ENCODE measurements at regions not wholly inside any gene's neighbourhood (a gene's known extent, or its start where the extent isn't known, plus 50 kb on each side); places are given as distances from the start of the nearest gene placed in this dataset.

DNA sequence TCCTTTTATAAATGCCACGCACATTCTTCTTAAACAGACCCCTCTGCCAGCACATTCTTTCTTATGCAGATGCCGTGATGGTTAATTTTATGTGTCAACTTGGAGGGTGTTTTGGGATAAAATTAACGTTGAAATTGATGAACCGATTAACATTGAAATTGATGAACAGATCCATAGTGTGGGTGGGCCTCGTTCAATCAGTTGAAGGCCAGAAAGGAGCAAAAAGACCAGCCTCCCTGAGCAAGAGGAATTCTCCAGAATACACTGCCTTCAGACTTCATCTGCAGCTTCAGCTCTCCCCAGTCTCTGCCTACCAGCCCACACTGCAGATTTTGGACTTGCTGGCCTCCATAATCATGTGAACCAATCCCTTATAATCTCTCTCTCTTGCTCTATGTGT, 233.6 kb upstream of the BCOR start:
- H3K27me3 ChIP-seq (ENCODE audit: insufficient read depth) = no peaks in the 10 kb centered on the region; the same call in 1 of the 2 replicates
- no peak for DNase-seq
- H3K9me3 ChIP-seq = no peaks in the 10 kb centered on the region
- no peaks in the 10 kb centered on the region for H4K20me1 ChIP-seq (ENCODE audit: insufficient read depth)
- H3K4me3 ChIP-seq (ENCODE audit: low read depth in 2 of 2, low read length in 1 of 2) = no peak overlapping the region
- no peak overlapping the region for H3K9ac ChIP-seq
- H3K9me2 ChIP-seq = no peaks in the 10 kb centered on the region
- no peaks in the 10 kb centered on the region for H3K4me1 ChIP-seq (ENCODE audit: control insufficient read depth in 1 of 2, insufficient read depth in 2 of 2, low read depth in 1 of 2, low read length in 1 of 2)
- H3F3A ChIP-seq (replicated peaks; ENCODE audit: insufficient read depth) = no peaks in the 10 kb centered on the region
- H3K79me2 ChIP-seq (ENCODE audit: insufficient read depth) = no peaks in the 10 kb centered on the region
- H3K27ac ChIP-seq (ENCODE audit: low read depth in 2 of 2, low read length in 1 of 2) = no peak overlapping the region
- no peak overlapping the region for H3K4me2 ChIP-seq
- no peaks in the 10 kb centered on the region for H3K36me3 ChIP-seq (replicated peaks in 1 of 2; ENCODE audit: control insufficient read depth in 1 of 2, insufficient read depth in 2 of 2, low read length in 1 of 2)
- ChIA-PET CTCF (interaction anchor here (1.5 kb wide), 1 partner anchor 10 kb away, joined by 3 read pairs; no protein-coding TSS in a partner anchor), POLR2A (no interaction called here)
- no peak overlapping the region for H2AFZ ChIP-seq (ENCODE audit: low read depth)
- TF ChIP-seq, protein P1, sequence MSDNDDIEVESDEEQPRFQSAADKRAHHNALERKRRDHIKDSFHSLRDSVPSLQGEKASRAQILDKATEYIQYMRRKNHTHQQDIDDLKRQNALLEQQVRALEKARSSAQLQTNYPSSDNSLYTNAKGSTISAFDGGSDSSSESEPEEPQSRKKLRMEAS (IDR thresholded peaks at IDR 0.05; ENCODE audit: low read depth) = no peak
- no peak for TF ChIP-seq NFIC (IDR thresholded peaks at IDR 0.05; ENCODE audit: borderline replicate concordance)
- WGBS (ENCODE audit: low lambda C conversion rate) = 26% methylated on average over 5 of the region's 5 CpGs

DNA sequence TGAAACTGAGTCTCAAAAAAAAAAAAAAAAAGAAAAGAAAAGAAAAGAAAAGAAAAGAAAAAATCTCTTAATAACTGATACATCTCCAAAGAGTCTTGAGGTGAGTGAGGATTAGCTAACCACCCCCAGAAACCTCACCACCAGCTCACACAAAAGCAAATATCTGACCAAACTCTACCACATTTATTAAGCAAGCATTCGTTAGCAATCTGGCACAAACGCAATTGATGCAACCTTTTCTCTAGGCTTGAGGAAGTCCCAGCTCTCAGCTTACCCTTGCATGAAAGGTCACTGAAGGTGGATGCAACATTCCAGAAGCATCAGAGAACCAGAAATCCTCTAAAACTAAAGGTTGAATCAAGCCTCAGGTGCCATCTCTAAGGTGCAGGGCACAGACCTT, 231.9 kb upstream of the BCOR start:
- no peaks in the 10 kb centered on the region for H3K9me3 ChIP-seq
- no peak overlapping the region for H3K4me2 ChIP-seq
- H3K36me3 ChIP-seq (replicated peaks in 1 of 2; ENCODE audit: control insufficient read depth in 1 of 2, insufficient read depth in 2 of 2, low read length in 1 of 2) = no peaks in the 10 kb centered on the region
- no peak overlapping the region for H3K27ac ChIP-seq (ENCODE audit: low read depth in 2 of 2, low read length in 1 of 2)
- no peaks in the 10 kb centered on the region for H3F3A ChIP-seq (replicated peaks; ENCODE audit: insufficient read depth)
- DNase-seq = no peak
- H3K9me2 ChIP-seq = no peaks in the 10 kb centered on the region
- H4K20me1 ChIP-seq (ENCODE audit: insufficient read depth) = no peaks in the 10 kb centered on the region
- 28% methylated on average over 2 of the region's 2 CpGs for WGBS (ENCODE audit: low lambda C conversion rate)
- no peak overlapping the region for H2AFZ ChIP-seq (ENCODE audit: low read depth)
- H3K79me2 ChIP-seq (ENCODE audit: insufficient read depth) = no peaks in the 10 kb centered on the region
- H3K9ac ChIP-seq = no peak overlapping the region
- CTCF ChIA-PET = no interaction called here
- POLR2A ChIA-PET = no interaction called here
- no peaks in the 10 kb centered on the region for H3K4me1 ChIP-seq (ENCODE audit: control insufficient read depth in 1 of 2, insufficient read depth in 2 of 2, low read depth in 1 of 2, low read length in 1 of 2)
- no peak overlapping the region for H3K4me3 ChIP-seq (ENCODE audit: low read depth in 2 of 2, low read length in 1 of 2)
- no peaks in the 10 kb centered on the region; the same call in 1 of the 2 replicates for H3K27me3 ChIP-seq (ENCODE audit: insufficient read depth)
- TF ChIP-seq POLR2AphosphoS5 (IDR thresholded peaks at IDR 0.05; ENCODE audit: low read depth, low read length) (no peak), CTCF (IDR thresholded peaks at IDR 0.05) (no peak), FOSL2 (IDR thresholded peaks at IDR 0.05; ENCODE audit: borderline replicate concordance, low read depth) (no peak), EZH2phosphoT487 (IDR thresholded peaks at IDR 0.05; ENCODE audit: borderline replicate concordance, low read depth) (no peak), TAF1 (IDR thresholded peaks at IDR 0.05; ENCODE audit: borderline replicate concordance, low read depth, low read length) (no peak), SIN3A (IDR thresholded peaks at IDR 0.05; ENCODE audit: borderline replicate concordance, low read depth, low read length) (no peak), JUND (IDR thresholded peaks at IDR 0.05) (no peak), FOXM1 (IDR thresholded peaks at IDR 0.05; ENCODE audit: low read depth) (no peak), ELF1 (IDR thresholded peaks at IDR 0.05) (no peak), TCF12 (IDR thresholded peaks at IDR 0.05) (no peak), USF1 (IDR thresholded peaks at IDR 0.05; ENCODE audit: borderline replicate concordance, low read depth) (no peak), YY1 (IDR thresholded peaks at IDR 0.05; ENCODE audit: low read depth) (no peak), USF2 (IDR thresholded peaks at IDR 0.05; ENCODE audit: borderline replicate concordance, low read depth, low read length) (no peak)
- TF ChIP-seq, protein P2, sequence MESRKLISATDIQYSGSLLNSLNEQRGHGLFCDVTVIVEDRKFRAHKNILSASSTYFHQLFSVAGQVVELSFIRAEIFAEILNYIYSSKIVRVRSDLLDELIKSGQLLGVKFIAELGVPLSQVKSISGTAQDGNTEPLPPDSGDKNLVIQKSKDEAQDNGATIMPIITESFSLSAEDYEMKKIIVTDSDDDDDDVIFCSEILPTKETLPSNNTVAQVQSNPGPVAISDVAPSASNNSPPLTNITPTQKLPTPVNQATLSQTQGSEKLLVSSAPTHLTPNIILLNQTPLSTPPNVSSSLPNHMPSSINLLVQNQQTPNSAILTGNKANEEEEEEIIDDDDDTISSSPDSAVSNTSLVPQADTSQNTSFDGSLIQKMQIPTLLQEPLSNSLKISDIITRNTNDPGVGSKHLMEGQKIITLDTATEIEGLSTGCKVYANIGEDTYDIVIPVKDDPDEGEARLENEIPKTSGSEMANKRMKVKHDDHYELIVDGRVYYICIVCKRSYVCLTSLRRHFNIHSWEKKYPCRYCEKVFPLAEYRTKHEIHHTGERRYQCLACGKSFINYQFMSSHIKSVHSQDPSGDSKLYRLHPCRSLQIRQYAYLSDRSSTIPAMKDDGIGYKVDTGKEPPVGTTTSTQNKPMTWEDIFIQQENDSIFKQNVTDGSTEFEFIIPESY (IDR thresholded peaks at IDR 0.05; ENCODE audit: borderline replicate concordance, low read depth) = no peak
- TF ChIP-seq, protein P3, sequence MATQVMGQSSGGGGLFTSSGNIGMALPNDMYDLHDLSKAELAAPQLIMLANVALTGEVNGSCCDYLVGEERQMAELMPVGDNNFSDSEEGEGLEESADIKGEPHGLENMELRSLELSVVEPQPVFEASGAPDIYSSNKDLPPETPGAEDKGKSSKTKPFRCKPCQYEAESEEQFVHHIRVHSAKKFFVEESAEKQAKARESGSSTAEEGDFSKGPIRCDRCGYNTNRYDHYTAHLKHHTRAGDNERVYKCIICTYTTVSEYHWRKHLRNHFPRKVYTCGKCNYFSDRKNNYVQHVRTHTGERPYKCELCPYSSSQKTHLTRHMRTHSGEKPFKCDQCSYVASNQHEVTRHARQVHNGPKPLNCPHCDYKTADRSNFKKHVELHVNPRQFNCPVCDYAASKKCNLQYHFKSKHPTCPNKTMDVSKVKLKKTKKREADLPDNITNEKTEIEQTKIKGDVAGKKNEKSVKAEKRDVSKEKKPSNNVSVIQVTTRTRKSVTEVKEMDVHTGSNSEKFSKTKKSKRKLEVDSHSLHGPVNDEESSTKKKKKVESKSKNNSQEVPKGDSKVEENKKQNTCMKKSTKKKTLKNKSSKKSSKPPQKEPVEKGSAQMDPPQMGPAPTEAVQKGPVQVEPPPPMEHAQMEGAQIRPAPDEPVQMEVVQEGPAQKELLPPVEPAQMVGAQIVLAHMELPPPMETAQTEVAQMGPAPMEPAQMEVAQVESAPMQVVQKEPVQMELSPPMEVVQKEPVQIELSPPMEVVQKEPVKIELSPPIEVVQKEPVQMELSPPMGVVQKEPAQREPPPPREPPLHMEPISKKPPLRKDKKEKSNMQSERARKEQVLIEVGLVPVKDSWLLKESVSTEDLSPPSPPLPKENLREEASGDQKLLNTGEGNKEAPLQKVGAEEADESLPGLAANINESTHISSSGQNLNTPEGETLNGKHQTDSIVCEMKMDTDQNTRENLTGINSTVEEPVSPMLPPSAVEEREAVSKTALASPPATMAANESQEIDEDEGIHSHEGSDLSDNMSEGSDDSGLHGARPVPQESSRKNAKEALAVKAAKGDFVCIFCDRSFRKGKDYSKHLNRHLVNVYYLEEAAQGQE (IDR thresholded peaks at IDR 0.05; ENCODE audit: low read depth, low read length) = no peak
- TF ChIP-seq, protein P4, sequence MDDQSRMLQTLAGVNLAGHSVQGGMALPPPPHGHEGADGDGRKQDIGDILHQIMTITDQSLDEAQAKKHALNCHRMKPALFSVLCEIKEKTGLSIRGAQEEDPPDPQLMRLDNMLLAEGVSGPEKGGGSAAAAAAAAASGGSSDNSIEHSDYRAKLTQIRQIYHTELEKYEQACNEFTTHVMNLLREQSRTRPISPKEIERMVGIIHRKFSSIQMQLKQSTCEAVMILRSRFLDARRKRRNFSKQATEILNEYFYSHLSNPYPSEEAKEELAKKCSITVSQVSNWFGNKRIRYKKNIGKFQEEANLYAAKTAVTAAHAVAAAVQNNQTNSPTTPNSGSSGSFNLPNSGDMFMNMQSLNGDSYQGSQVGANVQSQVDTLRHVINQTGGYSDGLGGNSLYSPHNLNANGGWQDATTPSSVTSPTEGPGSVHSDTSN (IDR thresholded peaks at IDR 0.05) = no peak

All from SK-N-SH (cell line).